ENCODE measurements at regions not wholly inside any gene's neighbourhood (a gene's known extent, or its start where the extent isn't known, plus 50 kb on each side); places are given as distances from the start of the nearest gene placed in this dataset.
"Not testable (repeated sequence)": the region's sequence is repeated elsewhere in the genome, so short reads cannot be mapped to it uniquely, and the experiment has no call there.

GRCh38 chr1:114250683-114251572, 97.3 kb upstream of the SYT6 start:
- no peaks in the 10 kb centered on the region; the same call in 1 of the 2 replicates for H3K9me3 ChIP-seq
- no peaks in the 10 kb centered on the region for H3K27me3 ChIP-seq (ENCODE audit: low read depth)
- no peaks in the 10 kb centered on the region for H3K4me1 ChIP-seq
- H3K4me3 ChIP-seq, result no peak overlapping the region
- H3K36me3 ChIP-seq (replicated peaks), result no peaks in the 10 kb centered on the region
- no peak for DNase-seq (ENCODE audit: low spot score in 2 of 2)
- in situ Hi-C loops (cut with MboI; ENCODE audit: low sequenced_read_pairs), result no loop called here

GRCh38 chr1:114249691-114250090, 96.0 kb upstream of the SYT6 start:
- Histone ChIP-seq H3K36me3 (replicated peaks) (no peaks in the 10 kb centered on the region), H3K4me3 (no peak overlapping the region), H3K4me1 (no peaks in the 10 kb centered on the region), H3K27me3 (ENCODE audit: low read depth) (no peaks in the 10 kb centered on the region), H3K9me3 (no peaks in the 10 kb centered on the region; the same call in 1 of the 2 replicates)
- DNase-seq (ENCODE audit: low spot score in 2 of 2), result no peak
- in situ Hi-C loops (cut with MboI; ENCODE audit: low sequenced_read_pairs), result no loop called here

GRCh38 chr1:114248162-114248561, 94.5 kb upstream of the SYT6 start:
- DNase-seq (ENCODE audit: low spot score in 2 of 2), result no peak
- H3K4me3 ChIP-seq, result no peak overlapping the region
- H3K4me1 ChIP-seq, result no peaks in the 10 kb centered on the region
- in situ Hi-C loops (cut with MboI; ENCODE audit: low sequenced_read_pairs), result no loop called here
- no peaks in the 10 kb centered on the region for H3K9me3 ChIP-seq
- no peaks in the 10 kb centered on the region for H3K27me3 ChIP-seq (ENCODE audit: low read depth)
- no peaks in the 10 kb centered on the region for H3K36me3 ChIP-seq (replicated peaks)

GRCh38 chr1:114242531-114243210, 89.0 kb upstream of the SYT6 start:
- H3K4me1 ChIP-seq; H3K27me3 ChIP-seq (ENCODE audit: low read depth); in situ Hi-C loops (cut with MboI; ENCODE audit: low sequenced_read_pairs); DNase-seq (ENCODE audit: low spot score in 2 of 2); H3K4me3 ChIP-seq; H3K9me3 ChIP-seq; H3K36me3 ChIP-seq (replicated peaks): not testable (repeated sequence)

- no peak overlapping the region for H3K4me3 ChIP-seq
- in situ Hi-C loops (cut with MboI; ENCODE audit: low sequenced_read_pairs), result no loop called here
- H3K9me3 ChIP-seq, result no peaks in the 10 kb centered on the region
- no peaks in the 10 kb centered on the region for H3K36me3 ChIP-seq (replicated peaks)
- DNase-seq (ENCODE audit: low spot score in 2 of 2), result no peak
- no peaks in the 10 kb centered on the region for H3K4me1 ChIP-seq
- H3K27me3 ChIP-seq (ENCODE audit: low read depth), result no peaks in the 10 kb centered on the region; the same call in 1 of the 2 replicates
Observed at GRCh38 chr1:114238053-114238452, 84.4 kb upstream of the SYT6 start.

GRCh38 chr1:114236517-114236916, 82.8 kb upstream of the SYT6 start:
- in situ Hi-C loops (cut with MboI; ENCODE audit: low sequenced_read_pairs), result no loop called here
- Histone ChIP-seq H3K36me3 (replicated peaks) (no peaks in the 10 kb centered on the region), H3K9me3 (no peaks in the 10 kb centered on the region), H3K4me3 (no peak overlapping the region), H3K4me1 (no peaks in the 10 kb centered on the region), H3K27me3 (ENCODE audit: low read depth) (no peaks in the 10 kb centered on the region; the same call in 1 of the 2 replicates)
- DNase-seq (ENCODE audit: low spot score in 2 of 2), result no peak

GRCh38 chr1:114235960-114236359, 82.3 kb upstream of the SYT6 start:
- H3K27me3 ChIP-seq (ENCODE audit: low read depth), result no peaks in the 10 kb centered on the region; the same call in 1 of the 2 replicates
- DNase-seq (ENCODE audit: low spot score in 2 of 2), result no peak

GRCh38 chr1:114235281-114235680, 81.6 kb upstream of the SYT6 start:
- in situ Hi-C loops (cut with MboI; ENCODE audit: low sequenced_read_pairs), result no loop called here
- Histone ChIP-seq H3K36me3 (replicated peaks) (no peaks in the 10 kb centered on the region), H3K4me1 (no peaks in the 10 kb centered on the region), H3K4me3 (no peak overlapping the region), H3K9me3 (no peaks in the 10 kb centered on the region), H3K27me3 (ENCODE audit: low read depth) (no peaks in the 10 kb centered on the region; the same call in 1 of the 2 replicates)
- no peak for DNase-seq (ENCODE audit: low spot score in 2 of 2)

More at GRCh38 chr1:114235960-114236359, 82.3 kb upstream of the SYT6 start:
- Histone ChIP-seq H3K4me3 (no peak overlapping the region), H3K4me1 (no peaks in the 10 kb centered on the region), H3K9me3 (no peaks in the 10 kb centered on the region), H3K36me3 (replicated peaks) (no peaks in the 10 kb centered on the region)
- in situ Hi-C loops (cut with MboI; ENCODE audit: low sequenced_read_pairs), result no loop called here

GRCh38 chr1:114234408-114235124, 80.9 kb upstream of the SYT6 start:
- Histone ChIP-seq H3K4me3 (no peak overlapping the region), H3K4me1 (no peaks in the 10 kb centered on the region), H3K9me3 (no peaks in the 10 kb centered on the region), H3K27me3 (ENCODE audit: low read depth) (no peaks in the 10 kb centered on the region; the same call in 1 of the 2 replicates), H3K36me3 (replicated peaks) (no peaks in the 10 kb centered on the region)
- no peak for DNase-seq (ENCODE audit: low spot score in 2 of 2)
- in situ Hi-C loops (cut with MboI; ENCODE audit: low sequenced_read_pairs), result no loop called here

GRCh38 chr1:114232691-114233090, 79.0 kb upstream of the SYT6 start:
- Histone ChIP-seq H3K36me3 (replicated peaks) (no peaks in the 10 kb centered on the region), H3K9me3 (no peaks in the 10 kb centered on the region), H3K4me1 (no peaks in the 10 kb centered on the region), H3K27me3 (ENCODE audit: low read depth) (no peaks in the 10 kb centered on the region; the same call in 1 of the 2 replicates), H3K4me3 (no peak overlapping the region)
- no peak for DNase-seq (ENCODE audit: low spot score in 2 of 2)
- in situ Hi-C loops (cut with MboI; ENCODE audit: low sequenced_read_pairs), result no loop called here

GRCh38 chr1:114231301-114231700, 77.6 kb upstream of the SYT6 start:
- H3K9me3 ChIP-seq, result no peaks in the 10 kb centered on the region
- H3K27me3 ChIP-seq (ENCODE audit: low read depth), result no peaks in the 10 kb centered on the region; the same call in 1 of the 2 replicates
- DNase-seq (ENCODE audit: low spot score in 2 of 2), result no peak

GRCh38 chr1:114229368-114229767, 75.7 kb upstream of the SYT6 start:
- Histone ChIP-seq H3K4me3 (no peak overlapping the region), H3K36me3 (replicated peaks) (no peaks in the 10 kb centered on the region), H3K4me1 (no peaks in the 10 kb centered on the region), H3K27me3 (ENCODE audit: low read depth) (no peaks in the 10 kb centered on the region), H3K9me3 (no peaks in the 10 kb centered on the region)
- no peak for DNase-seq (ENCODE audit: low spot score in 2 of 2)
- in situ Hi-C loops (cut with MboI; ENCODE audit: low sequenced_read_pairs), result loop anchor here (10.0 kb wide), 1 partner anchor 245 kb away; no protein-coding TSS in a partner anchor

More at GRCh38 chr1:114231301-114231700, 77.6 kb upstream of the SYT6 start:
- H3K4me3 ChIP-seq, result no peak overlapping the region
- H3K36me3 ChIP-seq (replicated peaks), result no peaks in the 10 kb centered on the region
- in situ Hi-C loops (cut with MboI; ENCODE audit: low sequenced_read_pairs), result no loop called here
- H3K4me1 ChIP-seq, result no peaks in the 10 kb centered on the region

- DNase-seq (ENCODE audit: low spot score in 2 of 2), result no peak
- H3K36me3 ChIP-seq (replicated peaks), result no peaks in the 10 kb centered on the region
- H3K4me1 ChIP-seq, result no peaks in the 10 kb centered on the region
- H3K27me3 ChIP-seq (ENCODE audit: low read depth), result no peaks in the 10 kb centered on the region
- no peak overlapping the region for H3K4me3 ChIP-seq
- in situ Hi-C loops (cut with MboI; ENCODE audit: low sequenced_read_pairs), result loop anchor here (10.0 kb wide), 1 partner anchor 242 kb away; no protein-coding TSS in a partner anchor
- no peaks in the 10 kb centered on the region for H3K9me3 ChIP-seq
Observed at GRCh38 chr1:114227059-114227458, 73.4 kb upstream of the SYT6 start.

Measured in HAP-1 (cell line).